GM23248 (cell line): ENCODE measurements at regions not wholly inside any gene's neighbourhood (a gene's known extent, or its start where the extent isn't known, plus 50 kb on each side); places are given as distances from the start of the nearest gene placed in this dataset.

Experiments
- DNase-seq: peaks from one replicate; pipeline ENCODE4 v3.0.0-alpha.2; 2015
- H2AFZ ChIP-seq: fragments of 200-600 bp; sonication (generic); 2 replicates; pipeline ENCODE4 v1.6.1; 2016; ENCODE audit warnings: antibody characterized with exemption
- H3F3A ChIP-seq: fragments of 200-600 bp; sonication (generic); 2 replicates; pipeline ENCODE4 v1.6.1; 2016; ENCODE audit warnings: mild to moderate bottlenecking, antibody characterized with exemption, mixed run types; ENCODE audit not compliant: insufficient read depth
- H3K27ac ChIP-seq: fragments of 200-600 bp; sonication (generic); 2 replicates; pipeline ENCODE4 v1.5.1; 2016; ENCODE audit warnings: mild to moderate bottlenecking
- H3K27me3 ChIP-seq: fragments of 200-600 bp; sonication (generic); replicated peaks from 2 replicates; pipeline ENCODE4 v1.6.1; 2016; ENCODE audit warnings: mild to moderate bottlenecking; ENCODE audit not compliant: insufficient read depth
- H3K36me3 ChIP-seq: fragments of 200-600 bp; sonication (generic); 2 replicates; pipeline ENCODE4 v1.6.1; 2016; ENCODE audit warnings: low read depth, mild to moderate bottlenecking
- H3K4me1 ChIP-seq: fragments of 200-600 bp; sonication (generic); 2 replicates; pipeline ENCODE4 v1.6.1; 2016; ENCODE audit warnings: mild to moderate bottlenecking; ENCODE audit not compliant: insufficient read depth
- H3K4me2 ChIP-seq: fragments of 200-600 bp; sonication (generic); one replicate; pipeline ENCODE4 v1.6.1; 2016; ENCODE audit warnings: mild to moderate bottlenecking; ENCODE audit not compliant: unreplicated experiment
- H3K4me3 ChIP-seq: fragments of 200-600 bp; sonication (generic); 2 replicates; pipeline ENCODE4 v1.5.1; 2016; ENCODE audit warnings: mild to moderate bottlenecking
- H3K79me2 ChIP-seq: fragments of 200-600 bp; sonication (generic); 2 replicates; pipeline ENCODE4 v1.6.1; 2016; ENCODE audit warnings: mild to moderate bottlenecking; ENCODE audit not compliant: insufficient read depth
- H3K9ac ChIP-seq: fragments of 200-600 bp; sonication (generic); 2 replicates; pipeline ENCODE4 v1.6.1; 2016; ENCODE audit warnings: mild to moderate bottlenecking
- H3K9me2 ChIP-seq: fragments of 200-600 bp; sonication (generic); 2 replicates; pipeline ENCODE4 v1.6.1; 2016; ENCODE audit warnings: mixed run types, mild to moderate bottlenecking, moderate library complexity; ENCODE audit not compliant: insufficient read depth
- H3K9me3 ChIP-seq: fragments of 200-600 bp; sonication (generic); one replicate; pipeline ENCODE4 v1.6.1; 2017; ENCODE audit warnings: low read depth
- H4K20me1 ChIP-seq: fragments of 200-600 bp; sonication (generic); 2 replicates; pipeline ENCODE4 v1.6.0; 2016; ENCODE audit not compliant: insufficient read depth
- EZH2 ChIP-seq: fragments of 200-600 bp; sonication (generic); IDR thresholded peaks from 2 replicates; pipeline ENCODE4 v1.6.1; 2018; ENCODE audit warnings: antibody characterized with exemption, mild to moderate bottlenecking; ENCODE audit not compliant: insufficient read depth, poor library complexity, severe bottlenecking
- EZH2phosphoT487 ChIP-seq: fragments of 200-600 bp; sonication (generic); IDR thresholded peaks from 2 replicates; pipeline ENCODE4 v1.6.1; 2018; ENCODE audit warnings: antibody characterized with exemption, moderate library complexity, mild to moderate bottlenecking, low read depth; ENCODE audit not compliant: insufficient read depth
- WGBS, 2 experiments: methylation state at CpG; one replicate each; pipeline ENCODE4 v1.1.6; 2015 to 2017; ENCODE audit warnings: low lambda C conversion rate in 2 of 2, low coverage in 1 of 2; ENCODE audit errors: missing lambda C conversion rate in 2 of 2; 5-methylcytosine and 5-hydroxymethylcytosine counted together
- in situ Hi-C: fragments of 300-500 bp; cut with MboI; formaldehyde crosslinking; loops from 2 replicates; pipeline ENCODE4 v1.15.0; 2020

DNA sequence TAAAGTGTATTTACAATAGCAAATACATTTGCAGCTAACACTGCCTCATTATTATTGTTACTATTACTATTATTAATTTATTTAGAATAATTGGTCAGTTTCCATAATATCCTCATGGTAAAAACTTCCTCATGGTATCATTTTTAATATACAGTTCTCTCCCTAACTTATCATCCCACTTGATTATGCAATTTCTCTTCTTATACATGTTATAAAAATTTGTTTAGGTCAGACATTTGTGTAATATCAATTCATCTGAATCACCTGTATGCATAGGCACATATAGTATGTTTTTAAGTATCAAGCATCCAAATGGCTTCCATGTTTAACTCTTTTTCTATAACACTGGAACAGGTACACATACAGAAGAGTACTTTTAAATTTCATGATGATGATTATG is 210.8 kb upstream of the STARD13 start:
- H3K9ac ChIP-seq, result no peak overlapping the region
- peaks cover 22% of the 10 kb centered on the region; the same call in 1 of the 2 replicates for H3F3A ChIP-seq
- no peak overlapping the region for H2AFZ ChIP-seq
- H3K4me1 ChIP-seq, result peaks cover 19% of the 10 kb centered on the region
- H3K27me3 ChIP-seq, result no peaks in the 10 kb centered on the region
- TF ChIP-seq EZH2phosphoT487 (no peak), EZH2 (no peak)
- no peak overlapping the region for H3K27ac ChIP-seq
- H3K4me2 ChIP-seq, result no peak overlapping the region
- in situ Hi-C loops, result no loop called here
- H3K4me3 ChIP-seq, result no peak overlapping the region
- DNase-seq, result no peak
- H3K9me2 ChIP-seq, result peaks cover 5% of the 10 kb centered on the region; the same call in 1 of the 2 replicates
- no peaks in the 10 kb centered on the region for H3K79me2 ChIP-seq
- H3K9me3 ChIP-seq, result no peaks in the 10 kb centered on the region
- H4K20me1 ChIP-seq, result no peaks in the 10 kb centered on the region
- no peaks in the 10 kb centered on the region for H3K36me3 ChIP-seq

DNA sequence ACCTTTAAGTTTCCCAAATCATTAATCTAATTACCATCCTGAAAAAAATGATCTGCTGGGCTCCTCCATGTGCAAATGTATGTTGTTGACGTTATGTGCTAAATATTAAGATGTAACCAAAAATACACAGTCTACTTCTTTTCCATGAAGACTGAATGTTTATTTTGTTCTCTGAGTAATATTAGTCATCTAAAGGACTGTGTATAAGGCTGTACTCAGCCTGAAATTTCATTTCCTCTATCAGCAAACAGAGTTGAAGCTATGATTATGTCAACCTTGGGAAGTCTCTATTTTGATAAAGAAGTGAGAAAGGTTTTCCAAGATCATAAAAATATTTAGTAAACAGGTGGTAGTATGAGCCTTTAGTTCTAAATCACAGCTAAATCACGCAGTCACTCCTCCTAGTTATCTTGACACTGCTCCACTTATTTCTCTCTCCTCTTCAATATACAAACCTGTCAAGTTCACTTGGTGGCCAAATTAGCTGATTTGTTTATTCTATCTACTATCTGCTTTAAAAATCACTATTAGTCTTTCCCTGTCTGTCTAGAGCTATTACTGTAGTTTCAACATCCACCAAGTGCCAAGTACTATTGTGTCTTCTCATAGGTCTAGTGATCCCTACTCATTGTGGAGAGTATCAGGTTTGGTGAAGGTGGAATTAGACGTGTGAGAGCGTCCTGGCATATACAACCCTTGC is 211.7 kb upstream of the STARD13 start:
- peak; percentile 41 for DNase-seq
- H3K4me3 ChIP-seq, result no peak overlapping the region
- in situ Hi-C loops, result no loop called here

DNA sequence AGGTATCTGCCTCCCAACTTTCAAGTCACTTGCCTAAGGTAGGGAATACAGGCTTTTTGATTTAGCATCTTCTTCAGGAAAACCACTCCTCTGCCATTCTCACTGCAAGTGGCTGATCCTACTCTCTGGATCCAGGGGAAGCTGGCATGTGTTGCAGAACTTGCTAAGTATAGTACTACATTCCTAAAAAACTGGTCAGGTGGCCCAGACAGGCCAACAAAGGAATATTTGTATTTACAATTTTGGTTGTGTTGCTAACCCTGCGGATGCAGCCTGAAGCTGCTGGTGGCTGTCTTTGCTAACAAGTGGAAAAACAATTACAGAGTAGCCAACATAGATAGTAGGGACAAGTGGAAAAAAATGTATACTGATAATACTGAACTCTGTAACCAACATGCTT is 222.5 kb upstream of the STARD13 start:
- H3K4me1 ChIP-seq, result peaks cover 24% of the 10 kb centered on the region
- WGBS, 2 experiments, result 81 to 82% methylated on average over 1 of the region's 1 CpG

More for the DNA sequence above, 211.7 kb upstream of the STARD13 start:
- Histone ChIP-seq H3K36me3 (no peaks in the 10 kb centered on the region), H3K27ac (no peak overlapping the region), H3K79me2 (no peaks in the 10 kb centered on the region), H3K4me2 (no peak overlapping the region), H3K27me3 (no peaks in the 10 kb centered on the region), H3F3A (peaks cover 22% of the 10 kb centered on the region; the same call in 1 of the 2 replicates), H2AFZ (no peak overlapping the region), H4K20me1 (no peaks in the 10 kb centered on the region), H3K9me3 (no peaks in the 10 kb centered on the region), H3K9me2 (peaks cover 5% of the 10 kb centered on the region; the same call in 1 of the 2 replicates), H3K4me1 (peaks cover 18% of the 10 kb centered on the region), H3K9ac (no peak overlapping the region)
- TF ChIP-seq EZH2phosphoT487, result no peak
- no peak for TF ChIP-seq EZH2
- 74 to 81% methylated on average over 4 of the region's 4 CpGs for WGBS, 2 experiments

GRCh38 chr13:33509642-33510229 is 224.2 kb upstream of the STARD13 start:
- H2AFZ ChIP-seq, result peak overlapping the region; percentile 91
- peak overlapping the region; percentile 49 for H3K9ac ChIP-seq
- peaks cover 33% of the 10 kb centered on the region for H3K4me1 ChIP-seq
- peaks cover 15% of the 10 kb centered on the region for H3F3A ChIP-seq
- H3K4me3 ChIP-seq, result no peak overlapping the region
- H3K79me2 ChIP-seq, result no peaks in the 10 kb centered on the region
- in situ Hi-C loops, result no loop called here
- H3K36me3 ChIP-seq, result no peaks in the 10 kb centered on the region
- H3K4me2 ChIP-seq, result peak overlapping the region; percentile 7
- no peaks in the 10 kb centered on the region for H3K27me3 ChIP-seq
- no peaks in the 10 kb centered on the region for H3K9me2 ChIP-seq
- peak; percentile 78 for DNase-seq
- H3K27ac ChIP-seq, result peak overlapping the region; percentile 86
- no peaks in the 10 kb centered on the region for H4K20me1 ChIP-seq
- 14 to 15% methylated on average over 5 of the region's 5 CpGs for WGBS, 2 experiments
- TF ChIP-seq EZH2, result no peak
- TF ChIP-seq EZH2phosphoT487, result no peak
- H3K9me3 ChIP-seq, result no peaks in the 10 kb centered on the region

More for the DNA sequence above, 222.5 kb upstream of the STARD13 start:
- Histone ChIP-seq H3K27me3 (no peaks in the 10 kb centered on the region), H3K27ac (no peak overlapping the region), H4K20me1 (no peaks in the 10 kb centered on the region), H2AFZ (no peak overlapping the region), H3K4me2 (no peak overlapping the region), H3K36me3 (no peaks in the 10 kb centered on the region), H3K9me2 (no peaks in the 10 kb centered on the region), H3K79me2 (no peaks in the 10 kb centered on the region), H3K9me3 (no peaks in the 10 kb centered on the region), H3K9ac (no peak overlapping the region), H3K4me3 (no peak overlapping the region), H3F3A (peaks cover 15% of the 10 kb centered on the region)
- no peak for TF ChIP-seq EZH2
- no peak for TF ChIP-seq EZH2phosphoT487
- in situ Hi-C loops, result no loop called here
- no peak for DNase-seq
